HT-29 (cell line): ENCODE measurements at regions not wholly inside any gene's neighbourhood (a gene's known extent, or its start where the extent isn't known, plus 50 kb on each side); places are given as distances from the start of the nearest gene placed in this dataset.

Source experiments
- DNase-seq: peaks from one replicate; pipeline ENCODE4 v3.0.0-alpha.2; 2015; ENCODE audit warnings: low spot score

GRCh38 chr5:116660929-116661328 lies 86.3 kb upstream of the SEMA6A start:
- no peak for DNase-seq

- DNase-seq = no peak
These were observed 84.2 kb upstream of the SEMA6A start for GRCh38 chr5:116658830-116659229.

- DNase-seq = no peak
These were observed 83.5 kb upstream of the SEMA6A start for GRCh38 chr5:116658141-116658540.

- no peak for DNase-seq
These were observed 80.8 kb upstream of the SEMA6A start for GRCh38 chr5:116655431-116655830.

GRCh38 chr5:116654925-116655324 lies 80.3 kb upstream of the SEMA6A start:
- no peak for DNase-seq

- no peak for DNase-seq
These were observed 78.3 kb upstream of the SEMA6A start for GRCh38 chr5:116652903-116653302.

- peak; percentile 11 for DNase-seq
These were observed 77.6 kb upstream of the SEMA6A start for GRCh38 chr5:116652196-116652729.

- DNase-seq = no peak
These were observed 77.0 kb upstream of the SEMA6A start for GRCh38 chr5:116651653-116652052.

GRCh38 chr5:116650964-116651363 lies 76.3 kb upstream of the SEMA6A start:
- DNase-seq = no peak

GRCh38 chr5:116650544-116650943 lies 75.9 kb upstream of the SEMA6A start:
- DNase-seq = no peak

- no peak for DNase-seq
These were observed 72.1 kb upstream of the SEMA6A start for GRCh38 chr5:116646611-116647289.

- DNase-seq = no peak
These were observed 71.0 kb upstream of the SEMA6A start for GRCh38 chr5:116645627-116646026.

GRCh38 chr5:116640236-116640635 lies 65.6 kb upstream of the SEMA6A start:
- DNase-seq = no peak

- no peak for DNase-seq
These were observed 62.6 kb upstream of the SEMA6A start for GRCh38 chr5:116637149-116637740.

- no peak for DNase-seq
These were observed 58.3 kb upstream of the SEMA6A start for GRCh38 chr5:116632890-116633289.

GRCh38 chr5:116631147-116631546 lies 56.5 kb upstream of the SEMA6A start:
- DNase-seq = no peak

- no peak for DNase-seq
These were observed 54.5 kb upstream of the SEMA6A start for GRCh38 chr5:116629168-116629567.

GRCh38 chr5:116626945-116627679 lies 52.5 kb upstream of the SEMA6A start:
- no peak for DNase-seq

- no peak for DNase-seq
These were observed 51.7 kb upstream of the SEMA6A start for GRCh38 chr5:116626272-116626723.
